ENCODE measurements at regions not wholly inside any gene's neighbourhood (a gene's known extent, or its start where the extent isn't known, plus 50 kb on each side); places are given as distances from the start of the nearest gene placed in this dataset.
"Not testable (repeated sequence)": the region's sequence is repeated elsewhere in the genome, so short reads cannot be mapped to it uniquely, and the experiment has no call there.

GRCh38 chr11:15674756-15675155 lies 560.0 kb downstream of the INSC start:
- peaks cover 0 to 14% of the 10 kb centered on the region in 2 donors for H3K9me3 ChIP-seq
- no peak overlapping the region for H3K27ac ChIP-seq
- H3K36me3 ChIP-seq = no peaks in the 10 kb centered on the region
- no peak overlapping the region for H3K4me3 ChIP-seq
- H3K4me1 ChIP-seq = no peaks in the 10 kb centered on the region
- intact Hi-C loops (cut with DNase I; ENCODE audit: low total_unique reads) = no loop called here
- TF ChIP-seq CTCF (IDR thresholded peaks at IDR 0.05) = no peak
- TF ChIP-seq POLR2A (IDR thresholded peaks at IDR 0.05) = no peak
- DNase-seq = no peak
- H3K27me3 ChIP-seq = no peaks in the 10 kb centered on the region

- no peak overlapping the region for H3K4me3 ChIP-seq
- no peaks in the 10 kb centered on the region for H3K36me3 ChIP-seq
- intact Hi-C loops (cut with DNase I; ENCODE audit: low total_unique reads) = no loop called here
- DNase-seq = no peak
- no peaks in the 10 kb centered on the region for H3K4me1 ChIP-seq
- no peak for TF ChIP-seq POLR2A (IDR thresholded peaks at IDR 0.05)
- no peak for TF ChIP-seq CTCF (IDR thresholded peaks at IDR 0.05)
- no peaks in the 10 kb centered on the region for H3K27me3 ChIP-seq
- H3K9me3 ChIP-seq = peaks cover 0 to 14% of the 10 kb centered on the region in 2 donors
- H3K27ac ChIP-seq = no peak overlapping the region
Measured at GRCh38 chr11:15675683-15676082, 561.0 kb downstream of the INSC start.

GRCh38 chr11:15677181-15677580 lies 562.5 kb downstream of the INSC start:
- Histone ChIP-seq H3K27me3 (no peaks in the 10 kb centered on the region), H3K9me3 (peaks cover 0 to 14% of the 10 kb centered on the region in 2 donors), H3K27ac (no peak overlapping the region), H3K36me3 (no peaks in the 10 kb centered on the region), H3K4me3 (no peak overlapping the region), H3K4me1 (no peaks in the 10 kb centered on the region)
- no peak for DNase-seq
- intact Hi-C loops (cut with DNase I; ENCODE audit: low total_unique reads) = no loop called here
- TF ChIP-seq POLR2A (IDR thresholded peaks at IDR 0.05) = no peak
- no peak for TF ChIP-seq CTCF (IDR thresholded peaks at IDR 0.05)

- no peaks in the 10 kb centered on the region for H3K36me3 ChIP-seq
- no peak overlapping the region for H3K27ac ChIP-seq
- H3K4me1 ChIP-seq = no peaks in the 10 kb centered on the region
- intact Hi-C loops (cut with DNase I; ENCODE audit: low total_unique reads) = no loop called here
- no peaks in the 10 kb centered on the region for H3K27me3 ChIP-seq
- TF ChIP-seq POLR2A (IDR thresholded peaks at IDR 0.05) = no peak
- no peak for TF ChIP-seq CTCF (IDR thresholded peaks at IDR 0.05)
- H3K4me3 ChIP-seq = no peak overlapping the region
- no peak for DNase-seq
- H3K9me3 ChIP-seq = no peaks in the 10 kb centered on the region
Measured at GRCh38 chr11:15683528-15683927, 568.8 kb downstream of the INSC start.

GRCh38 chr11:15685306-15685705 lies 570.6 kb downstream of the INSC start:
- no peak for DNase-seq
- Histone ChIP-seq H3K27ac (no peak overlapping the region), H3K4me3 (no peak overlapping the region), H3K4me1 (no peaks in the 10 kb centered on the region), H3K27me3 (no peaks in the 10 kb centered on the region), H3K36me3 (no peaks in the 10 kb centered on the region), H3K9me3 (no peaks in the 10 kb centered on the region)
- TF ChIP-seq CTCF (IDR thresholded peaks at IDR 0.05) = no peak
- no peak for TF ChIP-seq POLR2A (IDR thresholded peaks at IDR 0.05)
- intact Hi-C loops (cut with DNase I; ENCODE audit: low total_unique reads) = no loop called here

GRCh38 chr11:15686259-15686658 lies 571.5 kb downstream of the INSC start:
- H3K4me3 ChIP-seq; DNase-seq; intact Hi-C loops (cut with DNase I; ENCODE audit: low total_unique reads); H3K9me3 ChIP-seq; H3K4me1 ChIP-seq; H3K27ac ChIP-seq; H3K36me3 ChIP-seq; H3K27me3 ChIP-seq: not testable (repeated sequence)

Data from uterus (tissue), 3 donors.